ENCODE measurements at regions not wholly inside any gene's neighbourhood (a gene's known extent, or its start where the extent isn't known, plus 50 kb on each side); places are given as distances from the start of the nearest gene placed in this dataset.

DNA sequence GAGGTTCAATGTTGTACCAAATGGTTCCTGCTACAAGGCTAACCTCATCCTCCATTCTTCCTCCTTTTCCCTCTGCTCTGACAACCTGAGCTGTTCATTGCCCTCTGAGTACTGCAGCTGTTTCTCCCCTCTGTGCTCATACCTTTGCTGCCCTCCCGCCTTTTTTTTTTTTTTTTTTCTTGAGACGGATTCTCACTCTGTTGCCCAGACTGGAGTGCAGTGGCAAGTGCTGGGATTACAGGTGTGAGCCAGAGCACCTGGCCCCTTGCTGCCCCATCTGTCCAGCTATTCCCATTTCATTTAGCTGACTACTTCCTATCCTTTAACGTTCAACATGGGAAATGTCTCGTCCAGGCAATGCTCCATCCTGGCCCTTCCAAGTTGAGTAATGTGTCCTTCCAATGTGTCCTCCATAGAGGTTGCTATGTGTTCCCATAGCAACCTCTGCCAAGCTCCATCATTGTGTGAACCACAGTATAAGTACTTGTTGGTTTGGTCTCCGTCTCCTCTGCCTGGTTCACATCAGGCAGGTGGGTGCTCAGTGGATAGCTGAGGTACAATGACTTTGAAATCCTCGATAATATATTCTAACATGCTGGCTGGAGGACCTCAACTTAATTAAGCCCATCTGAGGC, 179.9 kb upstream of the ANKRD28 start:
- TF ChIP-seq, protein P1, sequence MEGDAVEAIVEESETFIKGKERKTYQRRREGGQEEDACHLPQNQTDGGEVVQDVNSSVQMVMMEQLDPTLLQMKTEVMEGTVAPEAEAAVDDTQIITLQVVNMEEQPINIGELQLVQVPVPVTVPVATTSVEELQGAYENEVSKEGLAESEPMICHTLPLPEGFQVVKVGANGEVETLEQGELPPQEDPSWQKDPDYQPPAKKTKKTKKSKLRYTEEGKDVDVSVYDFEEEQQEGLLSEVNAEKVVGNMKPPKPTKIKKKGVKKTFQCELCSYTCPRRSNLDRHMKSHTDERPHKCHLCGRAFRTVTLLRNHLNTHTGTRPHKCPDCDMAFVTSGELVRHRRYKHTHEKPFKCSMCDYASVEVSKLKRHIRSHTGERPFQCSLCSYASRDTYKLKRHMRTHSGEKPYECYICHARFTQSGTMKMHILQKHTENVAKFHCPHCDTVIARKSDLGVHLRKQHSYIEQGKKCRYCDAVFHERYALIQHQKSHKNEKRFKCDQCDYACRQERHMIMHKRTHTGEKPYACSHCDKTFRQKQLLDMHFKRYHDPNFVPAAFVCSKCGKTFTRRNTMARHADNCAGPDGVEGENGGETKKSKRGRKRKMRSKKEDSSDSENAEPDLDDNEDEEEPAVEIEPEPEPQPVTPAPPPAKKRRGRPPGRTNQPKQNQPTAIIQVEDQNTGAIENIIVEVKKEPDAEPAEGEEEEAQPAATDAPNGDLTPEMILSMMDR (IDR thresholded peaks at IDR 0.05), result no peak
- no peak for TF ChIP-seq POLR2A (IDR thresholded peaks at IDR 0.05)
